CD4-positive, alpha-beta T cell (primary cell): ENCODE measurements at regions not wholly inside any gene's neighbourhood (a gene's known extent, or its start where the extent isn't known, plus 50 kb on each side); places are given as distances from the start of the nearest gene placed in this dataset.

Source experiments
- ATAC-seq: fragments of 200-7000 bp; cut with Tn5 transposase; one replicate; pipeline ENCODE4 v1.10.0; 2022; ENCODE audit warnings: mild to moderate bottlenecking; ENCODE audit not compliant: poor library complexity
- CTCF ChIA-PET: fragments of 350-600 bp; sonication (Branson Sonifier 250); formaldehyde crosslinking; loops from one replicate; lab custom pipeline; 2021; ENCODE audit warnings: antibody characterized with exemption, inconsistent platforms; lab: Charles Lee
- POLR2A ChIA-PET: fragments of 350-600 bp; sonication (Branson Sonifier 250); formaldehyde crosslinking; loops from one replicate; lab custom pipeline; 2021; ENCODE audit warnings: antibody characterized with exemption, inconsistent platforms; lab: Charles Lee
- DNase-seq, 14 experiments: peaks; one replicate each; pipeline ENCODE4 v3.0.0-alpha.2; 2013 to 2020; ENCODE audit warnings: mixed read lengths in 2 of 14
- H3K27ac ChIP-seq, 2 donors: one replicate each; pipeline versions ENCODE4 v1.5.1 to v1.7.0; 2013; ENCODE audit warnings: low read length in 2 of 2, low read depth in 1 of 2, mild to moderate bottlenecking in 1 of 2
- H3K27me3 ChIP-seq, 2 experiments: 1 replicate in 1 of 2; 2 replicates in 1 of 2; pipeline versions ENCODE4 v1.6.1 to v1.7.0; 2013; ENCODE audit warnings: low read length in 2 of 2, control low read depth in 1 of 2, mild to moderate bottlenecking in 1 of 2, moderate library complexity in 1 of 2; ENCODE audit not compliant: insufficient read depth in 2 of 2, control insufficient read depth in 1 of 2
- H3K36me3 ChIP-seq: one replicate; pipeline ENCODE4 v1.6.1; 2013; ENCODE audit warnings: low read length, control low read depth; ENCODE audit not compliant: insufficient read depth
- H3K4me1 ChIP-seq: one replicate; pipeline ENCODE4 v1.6.1; 2013; ENCODE audit warnings: low read length, control low read depth; ENCODE audit not compliant: insufficient read depth
- H3K4me3 ChIP-seq: one replicate; pipeline ENCODE4 v1.5.1; 2013; ENCODE audit warnings: mild to moderate bottlenecking, low read length, moderate library complexity
- H3K9me3 ChIP-seq, 2 experiments: 1 replicate in 1 of 2; 2 replicates in 1 of 2; pipeline versions ENCODE4 v1.6.1 to v1.7.0; 2013; ENCODE audit warnings: low read length in 2 of 2, mild to moderate bottlenecking in 2 of 2, control low read depth in 1 of 2, moderate library complexity in 1 of 2; ENCODE audit not compliant: control insufficient read depth in 1 of 2, insufficient read depth in 1 of 2
- H3K27ac Mint-ChIP-seq: one replicate; pipeline ENCODE4 v1.8.0; 2020; ENCODE audit warnings: mixed read lengths
- H3K27me3 Mint-ChIP-seq: one replicate; pipeline ENCODE4 v1.8.0; 2021; ENCODE audit warnings: mixed read lengths
- H3K36me3 Mint-ChIP-seq: one replicate; pipeline ENCODE4 v1.8.0; 2021; ENCODE audit warnings: low read depth, mixed read lengths
- H3K4me1 Mint-ChIP-seq: one replicate; pipeline ENCODE4 v1.8.0; 2021; ENCODE audit warnings: low read depth, mixed read lengths
- H3K4me3 Mint-ChIP-seq: one replicate; pipeline ENCODE4 v1.8.0; 2020; ENCODE audit warnings: mild to moderate bottlenecking, mixed read lengths
- H3K9me3 Mint-ChIP-seq: one replicate; pipeline ENCODE4 v1.8.0; 2020; ENCODE audit warnings: mixed read lengths
- CTCF ChIP-seq: fragments of 200-600 bp; IDR thresholded peaks from one replicate; pipeline ENCODE4 v1.8.0; 2022; ENCODE audit warnings: antibody characterized with exemption, mild to moderate bottlenecking
- intact Hi-C, 2 experiments: fragments of 100-400 bp; cut with DNase I in 1 of 2; cut with micrococcal nuclease in 1 of 2; formaldehyde crosslinking; loops; one replicate each; pipeline versions ENCODE4 v1.15.1 to v1.9.0; 2023 to 2025; cut with DNase I, micrococcal nuclease

- H3K4me1 ChIP-seq, result no peaks in the 10 kb centered on the region
- no peaks in the 10 kb centered on the region for H3K36me3 ChIP-seq
- CTCF ChIA-PET, result no interaction called here
- H3K4me3 Mint-ChIP-seq, result no peak overlapping the region
- intact Hi-C loops, result no loop called here
- peaks cover 0 to 17% of the 10 kb centered on the region in 2 experiments for H3K9me3 ChIP-seq
- POLR2A ChIA-PET, result no interaction called here
- no peak overlapping the region for H3K27ac ChIP-seq
- no peak for DNase-seq
- no peaks in the 10 kb centered on the region for H3K4me1 Mint-ChIP-seq
- no peak for TF ChIP-seq CTCF
- H3K27me3 Mint-ChIP-seq, result no peaks in the 10 kb centered on the region
- H3K9me3 Mint-ChIP-seq, result peaks cover 3% of the 10 kb centered on the region
- H3K27me3 ChIP-seq, result no peaks in the 10 kb centered on the region
- ATAC-seq, result no peak
- H3K27ac Mint-ChIP-seq, result no peak overlapping the region
- no peaks in the 10 kb centered on the region for H3K36me3 Mint-ChIP-seq
- no peak overlapping the region for H3K4me3 ChIP-seq
Observed at GRCh38 chr18:66682855-66683322, 79.0 kb upstream of the CDH19 start.

- H3K27me3 Mint-ChIP-seq, result no peaks in the 10 kb centered on the region
- H3K27ac Mint-ChIP-seq, result no peak overlapping the region
- DNase-seq (no peak), ATAC-seq (no peak)
- H3K36me3 Mint-ChIP-seq, result no peaks in the 10 kb centered on the region
- Histone ChIP-seq H3K4me3 (no peak overlapping the region), H3K27ac (no peak overlapping the region), H3K36me3 (no peaks in the 10 kb centered on the region), H3K4me1 (no peaks in the 10 kb centered on the region), H3K9me3 (peaks cover 0 to 11% of the 10 kb centered on the region in 2 experiments), H3K27me3 (no peaks in the 10 kb centered on the region)
- CTCF ChIA-PET, result no interaction called here
- intact Hi-C loops, result no loop called here
- TF ChIP-seq CTCF, result no peak
- H3K4me3 Mint-ChIP-seq, result no peak overlapping the region
- H3K4me1 Mint-ChIP-seq, result no peaks in the 10 kb centered on the region
- peaks cover 6% of the 10 kb centered on the region for H3K9me3 Mint-ChIP-seq
- POLR2A ChIA-PET, result no interaction called here
Observed at GRCh38 chr18:66676699-66677098, 72.8 kb upstream of the CDH19 start.

- H3K36me3 Mint-ChIP-seq, result no peaks in the 10 kb centered on the region
- H3K27me3 Mint-ChIP-seq, result no peaks in the 10 kb centered on the region
- H3K9me3 Mint-ChIP-seq, result peaks cover 6% of the 10 kb centered on the region
- TF ChIP-seq CTCF, result no peak
- H3K4me3 Mint-ChIP-seq, result no peak overlapping the region
- no peak overlapping the region for H3K4me3 ChIP-seq
- ChIA-PET CTCF (no interaction called here), POLR2A (no interaction called here)
- peaks cover 0 to 6% of the 10 kb centered on the region in 2 experiments for H3K9me3 ChIP-seq
- DNase-seq (no peak), ATAC-seq (no peak)
- no peaks in the 10 kb centered on the region for H3K36me3 ChIP-seq
- no peaks in the 10 kb centered on the region for H3K4me1 Mint-ChIP-seq
- no peak overlapping the region for H3K27ac Mint-ChIP-seq
- no peaks in the 10 kb centered on the region for H3K27me3 ChIP-seq
- intact Hi-C loops, result no loop called here
- H3K4me1 ChIP-seq, result no peaks in the 10 kb centered on the region
- H3K27ac ChIP-seq, result no peak overlapping the region
Observed at GRCh38 chr18:66674286-66674685, 70.4 kb upstream of the CDH19 start.
